ENCODE measurements at regions not wholly inside any gene's neighbourhood (a gene's known extent, or its start where the extent isn't known, plus 50 kb on each side); places are given as distances from the start of the nearest gene placed in this dataset.

GRCh38 chr3:17965331-17965730, 222.9 kb upstream of the TBC1D5 start:
- Histone ChIP-seq H3K9me3 (ENCODE audit: low read length) (no peaks in the 10 kb centered on the region), H3K79me2 (ENCODE audit: insufficient read depth, low read depth, low read length) (no peaks in the 10 kb centered on the region), H3K27ac (ENCODE audit: low read depth, low read length, poor library complexity, severe bottlenecking) (no peak overlapping the region), H3K4me1 (ENCODE audit: insufficient read depth, low read length, poor library complexity, severe bottlenecking) (no peaks in the 10 kb centered on the region), H3K36me3 (ENCODE audit: insufficient read depth, low read length) (no peaks in the 10 kb centered on the region), H4K20me1 (ENCODE audit: insufficient read depth, low read length) (no peaks in the 10 kb centered on the region), H2AFZ (ENCODE audit: low read length) (no peak overlapping the region), H3K4me2 (ENCODE audit: low read length) (no peak overlapping the region), H3K9me2 (ENCODE audit: insufficient read depth, low read length) (no peaks in the 10 kb centered on the region), H3K4me3 (ENCODE audit: low read depth, low read length, poor library complexity, severe bottlenecking) (no peak overlapping the region)
- TF ChIP-seq EZH2phosphoT487 (IDR thresholded peaks at IDR 0.05; ENCODE audit: borderline replicate concordance, low read depth, low read length), result no peak
- no peak for TF ChIP-seq CTCF (conservative IDR thresholded peaks at IDR 0.05; ENCODE audit: low read length)
- no peak for DNase-seq (ENCODE audit: low spot score)
- intact Hi-C loops (cut with micrococcal nuclease; ENCODE audit: unreplicated experiment), result no loop called here
- POLR2A ChIA-PET, result no interaction called here
- CTCF ChIA-PET (ENCODE audit: unreplicated experiment), result no interaction called here
- BruUV-seq (replicated peaks), result no TSS peak

GRCh38 chr3:17964108-17964507, 221.7 kb upstream of the TBC1D5 start:
- no TSS peak for BruUV-seq (replicated peaks)
- Histone ChIP-seq H3K4me3 (ENCODE audit: low read depth, low read length, poor library complexity, severe bottlenecking) (no peak overlapping the region), H3K27ac (ENCODE audit: low read depth, low read length, poor library complexity, severe bottlenecking) (no peak overlapping the region), H3K4me2 (ENCODE audit: low read length) (no peak overlapping the region), H2AFZ (ENCODE audit: low read length) (no peak overlapping the region), H3K9me3 (ENCODE audit: low read length) (no peaks in the 10 kb centered on the region), H3K9me2 (ENCODE audit: insufficient read depth, low read length) (no peaks in the 10 kb centered on the region), H3K79me2 (ENCODE audit: insufficient read depth, low read depth, low read length) (no peaks in the 10 kb centered on the region), H4K20me1 (ENCODE audit: insufficient read depth, low read length) (no peaks in the 10 kb centered on the region), H3K36me3 (ENCODE audit: insufficient read depth, low read length) (no peaks in the 10 kb centered on the region), H3K4me1 (ENCODE audit: insufficient read depth, low read length, poor library complexity, severe bottlenecking) (no peaks in the 10 kb centered on the region)
- DNase-seq (ENCODE audit: low spot score), result no peak
- TF ChIP-seq CTCF (conservative IDR thresholded peaks at IDR 0.05; ENCODE audit: low read length) (no peak), EZH2phosphoT487 (IDR thresholded peaks at IDR 0.05; ENCODE audit: borderline replicate concordance, low read depth, low read length) (no peak)
- intact Hi-C loops (cut with micrococcal nuclease; ENCODE audit: unreplicated experiment), result no loop called here
- CTCF ChIA-PET (ENCODE audit: unreplicated experiment), result no interaction called here
- POLR2A ChIA-PET, result no interaction called here

GRCh38 chr3:17955411-17955810, 213.0 kb upstream of the TBC1D5 start:
- Histone ChIP-seq H3K36me3 (ENCODE audit: insufficient read depth, low read length) (no peaks in the 10 kb centered on the region), H3K79me2 (ENCODE audit: insufficient read depth, low read depth, low read length) (no peaks in the 10 kb centered on the region), H3K9me2 (ENCODE audit: insufficient read depth, low read length) (no peaks in the 10 kb centered on the region), H2AFZ (ENCODE audit: low read length) (no peak overlapping the region), H3K4me2 (ENCODE audit: low read length) (no peak overlapping the region), H3K27ac (ENCODE audit: low read depth, low read length, poor library complexity, severe bottlenecking) (no peak overlapping the region), H3K4me1 (ENCODE audit: insufficient read depth, low read length, poor library complexity, severe bottlenecking) (no peaks in the 10 kb centered on the region), H3K9me3 (ENCODE audit: low read length) (peaks cover 13% of the 10 kb centered on the region), H4K20me1 (ENCODE audit: insufficient read depth, low read length) (no peaks in the 10 kb centered on the region), H3K4me3 (ENCODE audit: low read depth, low read length, poor library complexity, severe bottlenecking) (no peak overlapping the region)
- BruUV-seq (replicated peaks), result no TSS peak
- CTCF ChIA-PET (ENCODE audit: unreplicated experiment), result no interaction called here
- POLR2A ChIA-PET, result interaction anchor here (0.7 kb wide), 1 partner anchor 19 kb away, joined by 3 read pairs; no protein-coding TSS in a partner anchor
- intact Hi-C loops (cut with micrococcal nuclease; ENCODE audit: unreplicated experiment), result no loop called here
- DNase-seq (ENCODE audit: low spot score), result no peak
- TF ChIP-seq CTCF (conservative IDR thresholded peaks at IDR 0.05; ENCODE audit: low read length), result no peak
- TF ChIP-seq EZH2phosphoT487 (IDR thresholded peaks at IDR 0.05; ENCODE audit: borderline replicate concordance, low read depth, low read length), result no peak
